GM12875 (cell line): ENCODE measurements at regions not wholly inside any gene's neighbourhood (a gene's known extent, or its start where the extent isn't known, plus 50 kb on each side); places are given as distances from the start of the nearest gene placed in this dataset.

Experiments used
- H3K4me3 ChIP-seq: one replicate; pipeline ENCODE4 v1.5.1; 2011; ENCODE audit warnings: low read depth, low read length, control low read depth
- TF ChIP-seq, protein P1 (sequence below): IDR thresholded peaks from 2 replicates; pipeline ENCODE4 v1.5.1; 2011; ENCODE audit warnings: low read depth, mild to moderate bottlenecking, control low read depth, inconsistent platforms, low read length, moderate library complexity, borderline replicate concordance; ENCODE audit not compliant: insufficient read depth

DNA sequence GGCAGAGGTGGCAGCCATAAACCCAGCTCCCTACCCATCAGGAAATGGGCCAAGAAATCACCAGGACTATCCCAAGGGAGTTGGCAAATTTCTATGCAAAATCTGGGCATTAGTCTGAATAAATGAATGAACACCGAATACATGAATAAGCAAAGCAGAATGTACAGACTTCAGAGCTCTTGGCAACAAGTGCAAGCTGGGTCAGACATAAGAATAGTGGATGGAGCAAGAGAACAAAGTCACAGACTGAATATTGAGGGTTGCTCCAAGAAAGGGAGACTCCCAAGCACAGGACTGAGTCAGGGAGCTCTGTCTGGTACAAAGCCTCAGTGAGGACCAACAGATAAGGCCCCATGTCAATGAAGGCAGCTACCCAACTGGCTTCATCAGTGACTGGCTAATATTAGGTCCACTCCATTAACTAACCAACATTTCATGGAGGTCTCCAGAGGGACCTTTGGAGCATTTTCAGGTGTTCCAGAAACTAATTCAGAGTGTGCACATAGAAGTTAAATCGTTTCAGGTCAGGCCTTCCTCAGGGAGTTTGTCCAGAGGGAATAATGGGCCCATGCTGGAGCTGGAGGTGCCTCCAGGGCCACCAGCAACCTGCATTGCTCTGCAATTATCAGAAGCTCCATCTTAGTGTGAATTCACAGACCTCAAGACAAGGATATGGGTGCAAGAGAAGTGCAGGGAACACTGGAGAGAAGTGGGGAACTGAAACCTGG lies 191.5 kb upstream of the RALGAPA2 start:
- TF ChIP-seq, protein P1, sequence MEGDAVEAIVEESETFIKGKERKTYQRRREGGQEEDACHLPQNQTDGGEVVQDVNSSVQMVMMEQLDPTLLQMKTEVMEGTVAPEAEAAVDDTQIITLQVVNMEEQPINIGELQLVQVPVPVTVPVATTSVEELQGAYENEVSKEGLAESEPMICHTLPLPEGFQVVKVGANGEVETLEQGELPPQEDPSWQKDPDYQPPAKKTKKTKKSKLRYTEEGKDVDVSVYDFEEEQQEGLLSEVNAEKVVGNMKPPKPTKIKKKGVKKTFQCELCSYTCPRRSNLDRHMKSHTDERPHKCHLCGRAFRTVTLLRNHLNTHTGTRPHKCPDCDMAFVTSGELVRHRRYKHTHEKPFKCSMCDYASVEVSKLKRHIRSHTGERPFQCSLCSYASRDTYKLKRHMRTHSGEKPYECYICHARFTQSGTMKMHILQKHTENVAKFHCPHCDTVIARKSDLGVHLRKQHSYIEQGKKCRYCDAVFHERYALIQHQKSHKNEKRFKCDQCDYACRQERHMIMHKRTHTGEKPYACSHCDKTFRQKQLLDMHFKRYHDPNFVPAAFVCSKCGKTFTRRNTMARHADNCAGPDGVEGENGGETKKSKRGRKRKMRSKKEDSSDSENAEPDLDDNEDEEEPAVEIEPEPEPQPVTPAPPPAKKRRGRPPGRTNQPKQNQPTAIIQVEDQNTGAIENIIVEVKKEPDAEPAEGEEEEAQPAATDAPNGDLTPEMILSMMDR: no peak
- no peak overlapping the region for H3K4me3 ChIP-seq

- no peak overlapping the region for H3K4me3 ChIP-seq
- TF ChIP-seq, protein P1: no peak
Observed at GRCh38 chr20:20897922-20898321, 185.5 kb upstream of the RALGAPA2 start.

- no peak overlapping the region for H3K4me3 ChIP-seq
- TF ChIP-seq, protein P1: no peak
Observed at GRCh38 chr20:20897145-20897544, 184.7 kb upstream of the RALGAPA2 start.

DNA sequence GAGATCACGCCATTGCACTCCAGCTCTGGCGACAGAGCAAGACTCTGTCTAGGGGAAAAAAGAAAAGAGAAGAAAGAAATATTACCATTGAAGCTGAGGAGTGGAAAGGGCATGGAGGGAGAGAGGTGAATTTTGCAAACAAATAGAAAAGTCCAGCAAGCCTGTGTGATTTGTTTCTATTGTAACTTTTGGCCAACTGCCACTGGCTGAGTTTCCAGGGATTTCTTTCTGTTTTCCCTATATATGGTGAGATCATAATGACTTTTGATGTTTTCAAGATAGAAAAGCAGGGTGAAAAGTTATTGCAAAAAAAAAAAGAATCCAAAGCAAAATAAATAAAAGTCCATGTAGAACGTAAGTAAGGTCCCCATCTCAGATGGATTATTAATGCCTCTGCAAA lies 184.2 kb upstream of the RALGAPA2 start:
- TF ChIP-seq, protein P1: no peak
- H3K4me3 ChIP-seq: no peak overlapping the region

- no peak overlapping the region for H3K4me3 ChIP-seq
- TF ChIP-seq, protein P1: no peak
Observed at GRCh38 chr20:20895537-20895936, 183.1 kb upstream of the RALGAPA2 start.

- H3K4me3 ChIP-seq: no peak overlapping the region
- TF ChIP-seq, protein P1: no peak
Observed at GRCh38 chr20:20894753-20895152, 182.3 kb upstream of the RALGAPA2 start.

DNA sequence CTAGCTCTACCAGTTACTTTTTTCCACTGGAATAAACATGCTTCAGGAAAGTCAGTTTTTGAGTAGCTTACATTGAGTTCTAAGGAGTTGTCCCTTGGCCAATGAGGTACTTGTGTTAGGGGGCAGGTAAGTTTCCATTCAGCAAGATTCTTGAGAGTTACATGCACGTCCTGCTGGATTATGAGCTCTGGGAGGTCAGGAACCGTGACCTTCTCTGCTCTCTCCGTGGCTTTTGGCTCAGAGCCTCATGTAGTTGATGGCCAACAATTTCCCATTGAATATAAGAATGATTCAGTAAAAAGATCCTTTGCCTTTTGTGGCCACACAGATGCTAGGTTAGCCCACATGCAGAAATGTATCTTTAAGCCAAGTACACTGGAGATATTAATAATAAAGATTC lies 181.8 kb upstream of the RALGAPA2 start:
- H3K4me3 ChIP-seq: no peak overlapping the region
- TF ChIP-seq, protein P1: no peak
